ENCODE measurements at regions not wholly inside any gene's neighbourhood (a gene's known extent, or its start where the extent isn't known, plus 50 kb on each side); places are given as distances from the start of the nearest gene placed in this dataset.
A peak's percentile ranks its signal among the peaks of the same experiment; 100 is the strongest.

GRCh38 chr4:44098973-44099372, 349.6 kb downstream of the KCTD8 start:
- no peak for DNase-seq (ENCODE audit: low read depth in 2 of 2)

GRCh38 chr4:44100456-44100855, 348.2 kb downstream of the KCTD8 start:
- peak; percentile 4 to 60 for DNase-seq (ENCODE audit: low read depth in 2 of 2)

- DNase-seq (ENCODE audit: low read depth in 2 of 2) = peak in 1 of 2 donors; percentile 3
Measured at GRCh38 chr4:44118971-44119680, 329.5 kb downstream of the KCTD8 start.

GRCh38 chr4:44120646-44121045, 328.0 kb downstream of the KCTD8 start:
- peak; percentile 12 to 61 for DNase-seq (ENCODE audit: low read depth in 2 of 2)

- peak; percentile 23 to 82 for DNase-seq (ENCODE audit: low read depth in 2 of 2)
Measured at GRCh38 chr4:44121210-44121609, 327.4 kb downstream of the KCTD8 start.

Measured in dermis microvascular lymphatic vessel endothelial cell (primary cell).